HepG2 (cell line): ENCODE measurements at regions not wholly inside any gene's neighbourhood (a gene's known extent, or its start where the extent isn't known, plus 50 kb on each side); places are given as distances from the start of the nearest gene placed in this dataset.

ENCODE experiments used
- ARNTL ChIP-seq: sonication (generic); formaldehyde crosslinking; IDR thresholded peaks from 2 replicates; pipeline ENCODE4 v1.4.0; 2020; ENCODE audit warnings: mild to moderate bottlenecking, missing genetic modification reagents
- HIVEP1 ChIP-seq: sonication (generic); formaldehyde crosslinking; IDR thresholded peaks from 2 replicates; pipeline ENCODE4 v1.4.0; 2020; ENCODE audit warnings: mild to moderate bottlenecking, missing genetic modification reagents
- HNRNPH1 ChIP-seq: fragments of 200-400 bp; formaldehyde crosslinking; optimal IDR thresholded peaks from 2 replicates; pipeline ENCODE3; 2017; ENCODE audit warnings: mild to moderate bottlenecking, low read depth, low read length
- IRF9 ChIP-seq: sonication (generic); formaldehyde crosslinking; IDR thresholded peaks from 2 replicates; pipeline ENCODE4 v1.8.0; 2022; ENCODE audit warnings: missing genetic modification reagents, mild to moderate bottlenecking, borderline replicate concordance
- KMT2A ChIP-seq: sonication (generic); formaldehyde crosslinking; IDR thresholded peaks from 2 replicates; pipeline ENCODE4 v1.4.0; 2020; ENCODE audit warnings: missing genetic modification reagents
- NBN ChIP-seq: fragments of 450-650 bp; conservative IDR thresholded peaks from 2 replicates; pipeline ENCODE4 v1.6.1; 2017
- NR3C1 ChIP-seq: sonication (generic); formaldehyde crosslinking; IDR thresholded peaks from 2 replicates; pipeline ENCODE4 v1.4.0; 2020; ENCODE audit warnings: missing genetic modification reagents
- SOX13 ChIP-seq, 3 experiments: fragments of 450-650 bp in 1 of 3; sonication (generic) in 1 of 3; formaldehyde crosslinking in 1 of 3; IDR thresholded peaks in 2 of 3; conservative IDR thresholded peaks in 1 of 3; 2 replicates each; pipeline versions ENCODE4 v1.5.0 to v1.6.1; 2016 to 2020; ENCODE audit warnings: antibody characterized with exemption in 1 of 3, mild to moderate bottlenecking in 1 of 3, missing compliant biosample characterization in 1 of 3, missing genetic modification reagents in 1 of 3, moderate library complexity in 1 of 3
- SP140L ChIP-seq: sonication (generic); formaldehyde crosslinking; IDR thresholded peaks from 2 replicates; pipeline ENCODE4 v1.4.0; 2020; ENCODE audit warnings: missing genetic modification reagents, borderline replicate concordance
- SYNCRIP ChIP-seq: fragments of 200-400 bp; formaldehyde crosslinking; IDR thresholded peaks from 2 replicates; pipeline ENCODE4 v1.6.1; 2018; ENCODE audit warnings: mild to moderate bottlenecking, low read depth, low read length; ENCODE audit not compliant: insufficient read depth
- TFDP1 ChIP-seq: IDR thresholded peaks from 2 replicates; pipeline ENCODE4 v1.6.1; 2016; ENCODE audit warnings: missing compliant biosample characterization, missing genetic modification reagents, borderline replicate concordance
- ZNF292 ChIP-seq: sonication (generic); formaldehyde crosslinking; IDR thresholded peaks from 2 replicates; pipeline ENCODE4 v1.8.1; 2022; ENCODE audit warnings: mild to moderate bottlenecking, low read depth, missing genetic modification reagents, borderline replicate concordance
- ZNF547 ChIP-seq: sonication (generic); formaldehyde crosslinking; IDR thresholded peaks from 2 replicates; pipeline ENCODE4 v1.5.1; 2020; ENCODE audit warnings: mild to moderate bottlenecking, missing genetic modification reagents
- ZNF549 ChIP-seq: sonication (generic); formaldehyde crosslinking; IDR thresholded peaks from 2 replicates; pipeline ENCODE4 v1.5.0; 2020; ENCODE audit warnings: missing genetic modification reagents
- ZNF646 ChIP-seq: sonication (generic); formaldehyde crosslinking; IDR thresholded peaks from 2 replicates; pipeline ENCODE4 v1.9.0; 2021; ENCODE audit warnings: mild to moderate bottlenecking, missing genetic modification reagents
- ZNF720 ChIP-seq: sonication (generic); formaldehyde crosslinking; IDR thresholded peaks from 2 replicates; pipeline ENCODE4 v1.4.0; 2020; ENCODE audit warnings: missing genetic modification reagents
- TF ChIP-seq, protein P1 (sequence below): sonication (generic); formaldehyde crosslinking; IDR thresholded peaks from 2 replicates; pipeline ENCODE4 v1.4.0; 2020; ENCODE audit warnings: mild to moderate bottlenecking, missing genetic modification reagents
- TF ChIP-seq, protein P2 (sequence below): sonication (generic); formaldehyde crosslinking; IDR thresholded peaks from 2 replicates; pipeline ENCODE4 v1.4.0; 2020; ENCODE audit warnings: missing genetic modification reagents; ENCODE audit errors: not compliant biosample characterization

- TF ChIP-seq SP140L (CRISPR knock-in tag): no peak
- TF ChIP-seq KMT2A (CRISPR knock-in tag): no peak
- TF ChIP-seq ZNF720 (CRISPR knock-in tag): no peak
- TF ChIP-seq IRF9 (CRISPR knock-in tag): no peak; the same call in 1 of the 2 replicates
- no peak for TF ChIP-seq SYNCRIP
- no peak for TF ChIP-seq NBN
- TF ChIP-seq ZNF292 (CRISPR knock-in tag): peak; percentile 33
- no peak for TF ChIP-seq ARNTL (CRISPR knock-in tag)
- TF ChIP-seq ZNF547 (CRISPR knock-in tag): no peak
- no peak for TF ChIP-seq NR3C1 (CRISPR knock-in tag)
- no peak for TF ChIP-seq TFDP1
- TF ChIP-seq, protein P1, sequence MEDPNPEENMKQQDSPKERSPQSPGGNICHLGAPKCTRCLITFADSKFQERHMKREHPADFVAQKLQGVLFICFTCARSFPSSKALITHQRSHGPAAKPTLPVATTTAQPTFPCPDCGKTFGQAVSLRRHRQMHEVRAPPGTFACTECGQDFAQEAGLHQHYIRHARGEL (CRISPR knock-in tag): no peak
- TF ChIP-seq ZNF646: no peak
- TF ChIP-seq HNRNPH1: no peak
- TF ChIP-seq, protein P2, sequence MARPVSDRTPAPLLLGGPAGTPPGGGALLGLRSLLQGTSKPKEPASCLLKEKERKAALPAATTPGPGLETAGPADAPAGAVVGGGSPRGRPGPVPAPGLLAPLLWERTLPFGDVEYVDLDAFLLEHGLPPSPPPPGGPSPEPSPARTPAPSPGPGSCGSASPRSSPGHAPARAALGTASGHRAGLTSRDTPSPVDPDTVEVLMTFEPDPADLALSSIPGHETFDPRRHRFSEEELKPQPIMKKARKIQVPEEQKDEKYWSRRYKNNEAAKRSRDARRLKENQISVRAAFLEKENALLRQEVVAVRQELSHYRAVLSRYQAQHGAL (CRISPR knock-in tag): no peak
- peak; percentile 72; the same call in 1 of the 2 replicates for TF ChIP-seq SOX13 (IDR thresholded peaks at IDR 0.05)
- peak in 1 of 2 experiments; percentile 88; a peak in 2 of 4 replicates for TF ChIP-seq SOX13 (CRISPR knock-in tag; conservative IDR thresholded peaks at IDR 0.05 in 1 of 2, IDR thresholded peaks at IDR 0.05 in 1 of 2)
- TF ChIP-seq HIVEP1 (CRISPR knock-in tag): no peak
- TF ChIP-seq ZNF549 (CRISPR knock-in tag): no peak
These were observed 195.4 kb upstream of the ARL4C start (continued) for GRCh38 chr2:234691968-234692955.
